ENCODE measurements at regions not wholly inside any gene's neighbourhood (a gene's known extent, or its start where the extent isn't known, plus 50 kb on each side); places are given as distances from the start of the nearest gene placed in this dataset.

- DNase-seq: no peak
Measured at GRCh38 chr17:15108992-15109391, 156.1 kb downstream of the PMP22 start.

- no peak for DNase-seq
Measured at GRCh38 chr17:15106540-15106939, 158.6 kb downstream of the PMP22 start.

- DNase-seq: no peak
Measured at GRCh38 chr17:15103785-15104184, 161.3 kb downstream of the PMP22 start.

DNA sequence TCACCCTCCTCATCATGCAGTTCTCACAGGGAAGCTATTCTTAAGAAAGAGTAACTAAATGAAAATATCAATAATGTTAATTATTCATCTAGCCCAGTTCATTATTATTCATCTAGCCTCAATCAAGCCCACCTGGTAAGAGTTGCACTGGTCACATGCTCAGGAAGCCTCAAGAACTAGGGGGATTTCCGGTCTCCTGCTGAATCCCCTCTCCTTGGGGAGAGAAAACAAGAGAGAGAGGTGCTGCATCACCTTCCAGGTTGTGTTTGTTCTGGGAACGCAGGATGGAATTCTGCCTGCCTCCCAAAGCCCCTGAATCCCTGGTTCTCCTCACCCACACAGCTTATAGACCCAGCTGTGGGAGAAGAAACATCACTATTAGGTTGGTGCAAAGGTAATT lies 164.0 kb downstream of the PMP22 start:
- DNase-seq: no peak

DNA sequence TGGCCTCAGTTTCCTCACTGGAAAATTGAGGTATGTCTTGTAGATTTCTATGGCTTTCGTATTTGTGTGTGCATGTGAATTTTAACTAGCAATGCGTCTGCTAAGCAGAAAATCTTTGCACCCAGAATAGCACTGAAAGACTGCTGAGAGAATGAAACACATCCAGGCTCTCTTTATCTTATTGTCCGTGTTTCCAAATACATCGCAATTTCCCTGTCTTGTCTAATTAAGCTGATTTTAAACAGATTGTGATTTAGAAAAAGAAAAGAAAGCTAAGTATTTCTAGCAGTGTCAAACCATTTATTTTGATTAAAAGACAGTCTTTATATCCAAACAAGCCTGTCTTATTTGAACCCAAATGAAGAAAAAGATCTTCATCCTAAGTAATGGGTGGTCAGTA lies 168.6 kb downstream of the PMP22 start:
- no peak for DNase-seq

GRCh38 chr17:15095935-15096334 lies 169.2 kb downstream of the PMP22 start:
- DNase-seq: no peak

DNA sequence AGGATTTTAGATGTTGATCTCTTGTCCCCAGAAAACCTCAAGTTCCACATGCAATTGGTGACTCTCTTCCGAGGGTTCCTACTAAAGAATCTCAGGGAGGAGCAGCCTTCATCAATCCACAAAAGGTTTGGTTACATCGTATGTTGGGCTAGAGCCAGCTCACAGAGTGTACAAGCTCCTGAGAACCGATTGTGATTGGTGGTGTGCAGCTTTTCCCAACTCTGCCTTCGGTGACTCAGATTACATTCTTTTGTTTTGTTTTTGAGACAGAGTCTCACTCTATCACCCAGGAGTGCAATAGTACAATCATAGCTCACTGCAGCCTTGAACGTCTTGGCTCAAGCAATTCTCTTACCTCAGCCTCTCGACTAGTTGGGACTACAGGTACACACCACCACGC lies 172.4 kb downstream of the PMP22 start:
- no peak for DNase-seq

GRCh38 chr17:15092261-15092660 lies 172.9 kb downstream of the PMP22 start:
- no peak for DNase-seq

- DNase-seq: no peak
Measured at GRCh38 chr17:15091825-15092224, 173.3 kb downstream of the PMP22 start.

DNA sequence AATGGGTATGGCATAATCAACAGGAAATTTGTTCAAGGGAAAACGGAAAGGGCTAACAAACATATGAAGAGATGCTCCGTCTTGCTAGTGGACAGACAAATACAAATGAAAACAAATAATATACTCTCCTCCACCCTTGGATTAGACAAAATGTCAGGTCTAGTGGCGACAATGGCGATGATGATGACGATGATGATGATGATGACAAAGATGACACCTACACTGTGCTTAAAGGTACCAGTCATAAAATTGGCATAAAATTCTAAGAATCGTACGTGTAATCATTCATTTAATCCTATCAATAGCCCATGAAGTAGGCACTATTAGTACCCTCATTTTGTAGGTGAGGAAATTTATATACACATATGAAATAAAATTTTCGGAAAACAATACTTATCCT lies 174.6 kb downstream of the PMP22 start:
- no peak for DNase-seq

DNA sequence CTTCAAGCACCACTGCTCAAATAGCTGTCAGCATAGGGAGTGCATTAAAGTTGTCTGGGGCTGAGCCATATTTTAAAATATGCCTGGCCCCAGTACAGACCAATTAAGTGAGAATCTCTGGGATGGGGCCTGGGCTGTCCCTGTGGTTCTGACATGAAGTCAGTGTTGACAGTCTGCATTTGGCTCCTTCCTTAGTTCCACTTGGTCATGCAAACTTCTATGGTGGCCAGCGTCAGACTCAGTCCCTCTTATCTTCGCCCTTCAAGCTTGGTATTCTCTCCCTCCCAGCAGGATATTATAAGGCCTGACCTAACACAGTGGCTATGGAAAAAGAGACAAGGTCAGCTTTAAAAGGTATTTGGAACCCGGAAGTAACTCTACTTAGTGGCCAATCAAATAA lies 177.2 kb downstream of the PMP22 start:
- no peak for DNase-seq

GRCh38 chr17:15086776-15087295 lies 178.3 kb downstream of the PMP22 start:
- no peak for DNase-seq

- DNase-seq: no peak
Measured at GRCh38 chr17:15085890-15086677, 179.0 kb downstream of the PMP22 start.

DNA sequence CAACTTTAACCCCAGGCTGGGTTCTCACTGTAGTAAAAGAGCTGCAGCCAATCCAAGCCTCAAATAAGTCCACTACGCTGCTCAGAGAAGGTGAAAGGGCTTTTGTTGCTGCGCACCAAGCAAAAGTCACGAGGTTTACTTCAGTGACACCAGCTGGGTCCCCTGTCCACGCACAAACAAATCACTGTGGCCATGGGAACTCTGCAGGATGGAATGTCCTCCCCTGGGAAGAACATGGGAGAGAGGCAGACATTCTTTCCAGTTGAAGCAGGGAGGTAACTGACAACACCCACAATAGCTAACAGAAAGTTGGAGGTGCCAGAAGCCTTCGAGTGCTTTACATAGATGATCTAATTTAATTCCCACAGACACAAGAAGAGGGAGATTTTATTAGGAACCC lies 181.9 kb downstream of the PMP22 start:
- no peak for DNase-seq

- no peak for DNase-seq
Measured at GRCh38 chr17:15081008-15081407, 184.1 kb downstream of the PMP22 start.

- DNase-seq: no peak
Measured at GRCh38 chr17:15078570-15078969, 186.6 kb downstream of the PMP22 start.

DNA sequence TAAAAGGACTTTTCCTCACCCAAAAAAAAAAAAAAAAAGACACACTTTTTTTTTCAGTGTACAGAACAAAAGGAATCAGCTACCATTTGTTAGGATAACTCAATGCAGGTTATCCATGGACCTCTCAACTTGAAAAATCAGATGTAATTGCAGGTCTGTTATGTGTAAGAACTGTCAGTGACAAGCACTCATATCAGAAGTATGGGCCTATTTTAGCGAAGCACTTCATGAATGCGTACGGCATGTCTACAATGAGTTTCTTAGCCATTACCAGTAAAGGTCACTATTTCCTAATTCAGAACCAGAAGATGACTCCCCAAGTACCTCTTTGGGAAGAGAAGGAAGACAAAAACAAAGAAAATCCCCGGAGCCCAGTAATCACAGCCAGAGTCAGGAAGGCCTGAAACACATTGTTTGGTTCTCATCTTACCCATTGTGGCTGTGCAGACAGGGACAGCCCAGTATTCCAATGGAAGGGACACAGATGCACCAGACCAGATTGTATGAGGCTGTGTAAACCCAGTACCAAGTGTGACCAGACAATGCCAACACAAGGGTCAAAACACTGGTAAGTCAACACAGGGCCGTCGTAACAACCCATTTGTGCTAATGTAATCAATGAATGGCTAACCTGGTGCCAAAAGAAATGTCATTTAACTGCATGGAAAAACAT lies 188.0 kb downstream of the PMP22 start:
- no peak for DNase-seq

GRCh38 chr17:15051933-15052332 lies 213.2 kb downstream of the PMP22 start:
- DNase-seq: no peak

DNA sequence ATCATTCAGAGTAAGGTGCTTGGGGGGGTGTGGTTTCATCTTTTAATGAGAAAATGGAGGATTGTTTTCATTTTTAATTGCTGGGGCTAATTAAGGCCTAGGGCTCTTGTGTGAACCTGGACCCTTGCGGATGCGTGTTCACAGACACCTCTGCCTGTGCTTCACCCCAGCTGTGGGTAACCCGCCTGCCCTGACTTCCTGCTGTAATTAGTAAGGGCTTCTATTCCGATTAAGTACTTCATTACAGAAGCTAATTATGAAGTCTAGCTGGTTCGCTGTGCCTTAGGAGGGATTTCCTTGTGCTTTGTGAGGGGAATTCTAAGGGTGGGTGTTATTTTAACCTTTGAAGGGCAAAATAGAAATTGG lies 215.3 kb downstream of the PMP22 start:
- no peak for DNase-seq

DNA sequence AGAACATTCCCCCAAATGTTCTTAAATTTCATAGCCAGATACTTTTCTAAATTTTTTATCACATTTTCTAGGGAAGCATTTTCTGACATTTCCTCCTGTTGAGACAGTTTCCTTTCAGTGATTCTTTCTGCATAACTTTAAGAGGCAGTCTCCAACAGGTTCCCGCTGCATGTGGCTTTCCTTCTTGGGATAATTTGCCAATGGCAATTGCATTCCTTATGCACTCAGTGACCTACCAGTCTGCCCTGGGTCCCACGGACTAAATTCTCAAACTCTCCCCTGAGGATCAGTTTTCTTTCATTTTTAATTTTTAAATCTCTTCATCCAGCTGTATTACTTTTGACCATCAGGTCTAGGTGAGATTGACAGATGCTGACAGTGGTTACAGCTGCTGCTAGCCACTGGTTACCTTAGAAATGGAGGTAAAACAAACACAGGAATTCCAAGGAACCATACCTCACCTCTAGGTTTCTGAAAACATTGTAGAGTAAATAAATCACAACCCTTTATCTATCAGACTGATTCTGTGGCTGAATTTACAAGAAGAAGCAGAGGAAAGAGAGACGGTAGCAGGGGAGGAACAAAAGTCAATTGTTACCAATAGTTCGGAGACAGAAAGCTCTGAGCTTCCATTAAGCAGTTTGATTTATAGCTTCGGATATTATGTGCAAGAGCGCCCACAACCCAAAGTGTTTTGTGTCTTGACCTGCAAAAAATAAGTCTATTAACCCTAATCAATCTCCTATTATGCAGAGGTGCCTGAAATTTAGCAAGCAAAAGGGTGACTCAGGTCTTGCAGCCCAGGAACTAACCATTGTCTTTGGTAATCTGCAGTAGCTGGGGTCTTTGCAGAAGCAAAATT lies 216.0 kb downstream of the PMP22 start:
- no peak for DNase-seq

DNA sequence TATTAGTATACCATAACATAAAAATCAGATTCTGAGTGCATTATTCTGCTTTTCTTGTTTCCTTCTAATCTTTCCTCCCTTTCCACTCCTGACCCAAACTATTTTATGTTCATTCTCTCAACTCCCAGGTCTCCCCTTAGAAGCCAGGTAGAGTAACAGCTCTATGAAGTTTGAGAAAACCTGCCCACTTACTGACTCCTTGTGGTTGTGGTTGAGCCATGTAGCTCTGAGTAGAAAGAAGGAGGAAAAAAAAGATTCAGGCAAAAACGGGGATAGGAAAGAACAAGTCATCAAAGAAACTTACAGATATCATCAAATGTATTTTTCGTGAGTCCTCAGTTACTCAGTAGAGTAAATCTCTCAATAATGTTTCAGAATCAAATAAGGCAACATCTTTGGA lies 216.7 kb downstream of the PMP22 start:
- DNase-seq: no peak

GRCh38 chr17:15042311-15042710 lies 222.8 kb downstream of the PMP22 start:
- DNase-seq: no peak

DNA sequence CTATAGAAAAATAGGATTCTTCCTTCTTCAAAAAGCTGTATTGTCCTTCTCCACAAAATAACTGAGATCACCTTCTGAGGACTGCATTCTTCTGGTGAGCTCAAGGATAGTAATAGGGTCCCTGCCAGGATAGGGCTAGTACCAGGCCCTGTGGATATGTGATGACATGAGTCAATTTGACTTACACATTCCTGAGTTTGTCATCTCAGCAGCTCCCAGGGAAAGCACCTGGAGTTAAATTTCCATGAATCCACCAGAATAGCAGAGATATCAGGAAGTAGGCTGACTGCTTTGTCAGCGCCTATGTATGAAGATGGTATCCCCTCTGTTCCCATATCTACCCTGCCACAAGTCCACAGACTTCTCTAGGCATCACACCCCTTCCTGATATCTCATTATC lies 225.8 kb downstream of the PMP22 start:
- DNase-seq: no peak

DNA sequence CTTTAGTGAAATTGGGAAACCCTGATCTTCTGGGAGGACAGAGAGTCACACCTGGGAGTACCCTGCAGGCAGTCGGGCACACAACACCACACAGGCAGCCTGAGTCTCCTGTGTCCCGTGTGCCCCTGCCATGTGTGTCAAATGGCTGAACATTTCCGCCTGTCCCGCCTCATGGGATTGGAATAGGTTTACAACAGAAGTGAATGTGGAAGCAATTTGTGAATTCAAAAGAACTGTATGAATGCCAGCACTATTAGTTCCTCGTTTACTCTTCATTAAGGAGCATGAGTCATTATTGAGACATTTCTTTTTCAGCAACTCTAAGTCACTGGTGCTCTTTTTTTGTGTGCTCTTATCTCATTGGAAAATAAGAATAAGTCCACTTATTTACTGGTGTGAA lies 226.5 kb downstream of the PMP22 start:
- no peak for DNase-seq

All from kidney glomerular epithelial cell (primary cell).